Keratinocyte (primary cell): ENCODE measurements at regions not wholly inside any gene's neighbourhood (a gene's known extent, or its start where the extent isn't known, plus 50 kb on each side); places are given as distances from the start of the nearest gene placed in this dataset.

Experiments
- DNase-seq: peaks from one replicate; pipeline ENCODE4 v3.0.0-alpha.2; 2011; ENCODE audit warnings: low read depth, missing footprints, low spot score
- FAIRE-seq: peaks from 2 replicates; lab custom pipeline; 2011; peaks lifted over from hg19 to GRCh38; lab: Jason Lieb, UNC
- H2AFZ ChIP-seq: 2 replicates; pipeline ENCODE4 v1.6.0; 2012; ENCODE audit warnings: low read length, control low read depth, inconsistent platforms; ENCODE audit not compliant: control insufficient read depth
- H3K27ac ChIP-seq: 2 replicates; pipeline ENCODE4 v1.5.1; 2011; ENCODE audit warnings: low read length; ENCODE audit not compliant: control insufficient read depth, insufficient read depth
- H3K27me3 ChIP-seq: 3 replicates; pipeline ENCODE4 v1.6.0; 2011; ENCODE audit warnings: low read length; ENCODE audit not compliant: control insufficient read depth, insufficient read depth; ENCODE audit errors: extremely low read depth
- H3K36me3 ChIP-seq, 2 experiments: 2 replicates in 1 of 2; 3 replicates in 1 of 2; pipeline ENCODE4 v1.5.1; 2011; ENCODE audit warnings: low read length in 2 of 2, mild to moderate bottlenecking in 1 of 2; ENCODE audit not compliant: control insufficient read depth in 2 of 2, insufficient read depth in 2 of 2; ENCODE audit errors: extremely low read depth in 1 of 2
- H3K4me1 ChIP-seq: 3 replicates; pipeline ENCODE4 v1.5.1; 2011; ENCODE audit warnings: low read length; ENCODE audit not compliant: control insufficient read depth, insufficient read depth; ENCODE audit errors: extremely low read depth
- H3K4me2 ChIP-seq: 3 replicates; pipeline ENCODE4 v1.6.0; 2011; ENCODE audit warnings: low read depth, low read length; ENCODE audit not compliant: control insufficient read depth, insufficient read depth; ENCODE audit errors: extremely low read depth
- H3K4me3 ChIP-seq, 3 experiments: fragments of 200-600 bp in 1 of 3; sonication (generic) in 1 of 3; 2 replicates in 2 of 3; 3 replicates in 1 of 3; pipeline ENCODE4 v1.5.1; 2011 to 2016; ENCODE audit warnings: low read length in 3 of 3, mild to moderate bottlenecking in 3 of 3, control low read depth in 2 of 3, inconsistent platforms in 1 of 3, low read depth in 1 of 3, mixed read lengths in 1 of 3, mixed run types in 1 of 3, moderate library complexity in 1 of 3; ENCODE audit not compliant: control insufficient read depth in 2 of 3, insufficient read depth in 2 of 3; ENCODE audit errors: extremely low read depth in 1 of 3
- H3K79me2 ChIP-seq: 2 replicates; pipeline ENCODE4 v1.6.0; 2012; ENCODE audit warnings: low read length; ENCODE audit not compliant: control insufficient read depth, insufficient read depth
- H3K9ac ChIP-seq: 3 replicates; pipeline ENCODE4 v1.6.0; 2011; ENCODE audit warnings: low read length; ENCODE audit not compliant: control insufficient read depth, insufficient read depth; ENCODE audit errors: extremely low read depth
- H3K9me1 ChIP-seq: 3 replicates; pipeline ENCODE4 v1.6.0; 2011; ENCODE audit warnings: low read length; ENCODE audit not compliant: control insufficient read depth, insufficient read depth; ENCODE audit errors: extremely low read depth
- H3K9me3 ChIP-seq: 2 replicates; pipeline ENCODE4 v1.5.1; 2012; ENCODE audit warnings: low read depth, low read length; ENCODE audit not compliant: control insufficient read depth
- H4K20me1 ChIP-seq: 3 replicates; pipeline ENCODE4 v1.6.0; 2011; ENCODE audit warnings: low read length; ENCODE audit not compliant: control insufficient read depth, insufficient read depth; ENCODE audit errors: extremely low read depth
- EZH2 ChIP-seq: IDR thresholded peaks from one replicate; pipeline ENCODE4 v1.6.1; 2012; ENCODE audit warnings: inconsistent platforms, mild to moderate bottlenecking, low read length, moderate library complexity
- dilution Hi-C: fragments of 300-500 bp; cut with MboI; formaldehyde crosslinking; loops from one replicate; pipeline ENCODE4 v1.7.0; 2020; ENCODE audit warnings: low sequenced_read_pairs; ENCODE audit not compliant: extremely low pct_ligation_motif_present
- TF ChIP-seq, protein P1 (sequence below), 3 experiments: IDR thresholded peaks in 1 of 3; conservative IDR thresholded peaks in 1 of 3; optimal IDR thresholded peaks in 1 of 3; 2 replicates in 2 of 3; 3 replicates in 1 of 3; pipeline versions ENCODE3 to v1.5.1; 2011; ENCODE audit warnings: low read length in 3 of 3, mild to moderate bottlenecking in 3 of 3, moderate library complexity in 2 of 3, control low read depth in 1 of 3, inconsistent platforms in 1 of 3; ENCODE audit not compliant: insufficient read depth in 2 of 3; ENCODE audit errors: extremely low read depth in 1 of 3

DNA sequence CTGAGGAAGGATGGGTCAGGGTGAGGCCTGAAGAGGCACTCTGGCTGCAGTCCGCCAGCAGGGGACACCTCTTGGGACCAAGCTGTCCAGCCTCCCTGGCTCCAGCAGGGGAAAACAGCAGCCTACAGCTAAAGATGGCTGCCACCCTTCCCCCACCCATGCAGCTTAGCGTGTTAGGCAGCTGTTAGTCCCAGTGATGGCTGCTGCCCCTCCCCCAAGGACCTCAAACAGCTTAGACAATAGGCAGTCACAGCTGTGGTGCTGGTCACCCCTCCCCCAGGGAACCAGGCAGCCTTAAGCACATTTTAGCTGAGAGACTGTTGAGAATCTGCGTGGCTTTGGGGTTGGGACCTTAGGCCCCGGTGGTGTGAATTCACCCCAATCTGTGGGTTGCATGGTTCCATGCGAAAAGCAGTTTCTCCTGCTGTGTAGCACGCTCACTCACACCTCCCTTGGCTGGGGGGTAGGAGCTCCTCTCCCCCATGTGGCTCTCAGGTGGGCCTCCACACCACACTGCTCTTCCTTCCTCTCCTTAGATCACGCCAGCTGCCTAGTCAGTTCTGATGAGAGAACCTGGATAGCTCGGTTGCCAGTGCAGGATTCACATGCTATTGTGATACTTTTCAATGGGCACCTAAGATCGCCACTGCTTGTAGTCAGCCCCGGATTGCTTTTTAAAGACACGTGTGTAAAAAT, 140.5 kb upstream of the CADPS start:
- H4K20me1 ChIP-seq, result no peaks in the 10 kb centered on the region
- no peak overlapping the region for H3K4me3 ChIP-seq
- H3K4me2 ChIP-seq, result no peak overlapping the region
- H3K9me1 ChIP-seq, result no peaks in the 10 kb centered on the region
- no peak overlapping the region for H2AFZ ChIP-seq
- H3K79me2 ChIP-seq, result no peaks in the 10 kb centered on the region
- H3K9me3 ChIP-seq, result no peaks in the 10 kb centered on the region
- no peaks in the 10 kb centered on the region for H3K27me3 ChIP-seq
- dilution Hi-C loops, result no loop called here
- no peak overlapping the region for H3K9ac ChIP-seq
- DNase-seq (no peak), FAIRE-seq (no peak)
- no peaks in the 10 kb centered on the region for H3K4me1 ChIP-seq
- H3K36me3 ChIP-seq, result no peaks in the 10 kb centered on the region
- no peak for TF ChIP-seq EZH2
- TF ChIP-seq, protein P1, sequence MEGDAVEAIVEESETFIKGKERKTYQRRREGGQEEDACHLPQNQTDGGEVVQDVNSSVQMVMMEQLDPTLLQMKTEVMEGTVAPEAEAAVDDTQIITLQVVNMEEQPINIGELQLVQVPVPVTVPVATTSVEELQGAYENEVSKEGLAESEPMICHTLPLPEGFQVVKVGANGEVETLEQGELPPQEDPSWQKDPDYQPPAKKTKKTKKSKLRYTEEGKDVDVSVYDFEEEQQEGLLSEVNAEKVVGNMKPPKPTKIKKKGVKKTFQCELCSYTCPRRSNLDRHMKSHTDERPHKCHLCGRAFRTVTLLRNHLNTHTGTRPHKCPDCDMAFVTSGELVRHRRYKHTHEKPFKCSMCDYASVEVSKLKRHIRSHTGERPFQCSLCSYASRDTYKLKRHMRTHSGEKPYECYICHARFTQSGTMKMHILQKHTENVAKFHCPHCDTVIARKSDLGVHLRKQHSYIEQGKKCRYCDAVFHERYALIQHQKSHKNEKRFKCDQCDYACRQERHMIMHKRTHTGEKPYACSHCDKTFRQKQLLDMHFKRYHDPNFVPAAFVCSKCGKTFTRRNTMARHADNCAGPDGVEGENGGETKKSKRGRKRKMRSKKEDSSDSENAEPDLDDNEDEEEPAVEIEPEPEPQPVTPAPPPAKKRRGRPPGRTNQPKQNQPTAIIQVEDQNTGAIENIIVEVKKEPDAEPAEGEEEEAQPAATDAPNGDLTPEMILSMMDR (optimal IDR thresholded peaks at IDR 0.05 in 1 of 3, IDR thresholded peaks at IDR 0.05 in 1 of 3, conservative IDR thresholded peaks at IDR 0.05 in 1 of 3; ENCODE audit: extremely low read depth in 1 of 3, insufficient read depth in 2 of 3, low read length in 3 of 3), result no peak
- H3K27ac ChIP-seq, result no peak overlapping the region

DNA sequence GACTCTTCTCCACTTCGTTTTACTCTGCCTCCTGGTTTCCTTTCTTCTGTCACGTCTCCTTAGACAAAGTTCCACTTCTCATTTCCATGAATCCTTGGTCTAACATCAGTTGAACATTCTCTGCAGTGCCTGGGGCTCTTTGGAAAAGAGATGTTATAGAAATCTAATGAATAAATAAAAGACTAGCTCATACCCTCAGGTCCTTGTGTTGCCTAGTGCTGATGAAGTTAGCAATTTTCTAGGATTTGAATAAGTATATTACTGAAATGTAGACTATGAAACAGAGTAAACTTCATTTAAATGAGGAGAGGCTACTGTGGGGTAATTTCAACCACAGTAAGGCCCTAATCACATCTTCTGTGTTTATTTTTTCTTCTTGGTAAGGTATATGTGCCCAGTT, 146.9 kb upstream of the CADPS start:
- dilution Hi-C loops, result no loop called here

More for the DNA sequence above, 146.9 kb upstream of the CADPS start:
- Histone ChIP-seq H3K4me1 (no peaks in the 10 kb centered on the region), H3K9me1 (no peaks in the 10 kb centered on the region), H3K27me3 (no peaks in the 10 kb centered on the region), H2AFZ (no peak overlapping the region), H3K9ac (no peak overlapping the region), H3K27ac (no peak overlapping the region), H3K36me3 (no peaks in the 10 kb centered on the region), H3K4me2 (no peak overlapping the region), H3K79me2 (no peaks in the 10 kb centered on the region), H3K4me3 (no peak overlapping the region), H4K20me1 (no peaks in the 10 kb centered on the region), H3K9me3 (no peaks in the 10 kb centered on the region)
- FAIRE-seq (no peak), DNase-seq (no peak)
- TF ChIP-seq, protein P1 (optimal IDR thresholded peaks at IDR 0.05 in 1 of 3, IDR thresholded peaks at IDR 0.05 in 1 of 3, conservative IDR thresholded peaks at IDR 0.05 in 1 of 3; ENCODE audit: extremely low read depth in 1 of 3, insufficient read depth in 2 of 3, low read length in 3 of 3), result no peak
- no peak for TF ChIP-seq EZH2
